GM06990 (cell line): ENCODE measurements at regions not wholly inside any gene's neighbourhood (a gene's known extent, or its start where the extent isn't known, plus 50 kb on each side); places are given as distances from the start of the nearest gene placed in this dataset.

Source experiments
- DNase-seq: peaks from one replicate; pipeline ENCODE4 v3.0.0-alpha.2; 2011; ENCODE audit not compliant: insufficient read length; ENCODE audit errors: extremely low read depth
- H3K27me3 ChIP-seq: replicated peaks from 2 replicates; pipeline ENCODE4 v1.6.0; 2011; ENCODE audit warnings: low read length; ENCODE audit not compliant: control insufficient read depth, insufficient read depth
- H3K36me3 ChIP-seq: 2 replicates; pipeline ENCODE4 v1.5.1; 2011; ENCODE audit warnings: low read length; ENCODE audit not compliant: control insufficient read depth, insufficient read depth
- H3K4me3 ChIP-seq: replicated peaks from 2 replicates; pipeline ENCODE4 v1.5.1; 2011; ENCODE audit warnings: low read depth, mild to moderate bottlenecking, control low read depth, low read length
- CTCF ChIP-seq: IDR thresholded peaks from 2 replicates; pipeline ENCODE4 v1.5.1; 2011; ENCODE audit warnings: low read length, control low read depth, mild to moderate bottlenecking, inconsistent platforms; ENCODE audit not compliant: insufficient read depth, poor library complexity, severe bottlenecking

- TF ChIP-seq CTCF: no peak
- Histone ChIP-seq H3K36me3 (no peaks in the 10 kb centered on the region), H3K4me3 (peak overlapping the region; percentile 6; the same call in 1 of the 2 replicates), H3K27me3 (no peaks in the 10 kb centered on the region; the same call in 1 of the 2 replicates)
- DNase-seq: peak; percentile 6
Observed at GRCh38 chr15:62624547-62625378, 417.8 kb upstream of the TPM1 start.

- no peaks in the 10 kb centered on the region for H3K36me3 ChIP-seq
- no peak for DNase-seq
- H3K4me3 ChIP-seq: no peak overlapping the region
- no peaks in the 10 kb centered on the region; the same call in 1 of the 2 replicates for H3K27me3 ChIP-seq
- TF ChIP-seq CTCF: no peak
Observed at GRCh38 chr15:62625429-62626033, 417.0 kb upstream of the TPM1 start.

- TF ChIP-seq CTCF: no peak
- H3K36me3 ChIP-seq: no peaks in the 10 kb centered on the region
- H3K27me3 ChIP-seq: no peaks in the 10 kb centered on the region
- no peak overlapping the region for H3K4me3 ChIP-seq
- no peak for DNase-seq
Observed at GRCh38 chr15:62626903-62627302, 415.6 kb upstream of the TPM1 start.

- Histone ChIP-seq H3K36me3 (no peaks in the 10 kb centered on the region), H3K27me3 (no peaks in the 10 kb centered on the region), H3K4me3 (no peak overlapping the region)
- no peak for TF ChIP-seq CTCF
- no peak for DNase-seq
Observed at GRCh38 chr15:62631076-62631724, 411.3 kb upstream of the TPM1 start.

- DNase-seq: no peak
- no peaks in the 10 kb centered on the region for H3K27me3 ChIP-seq
- no peak for TF ChIP-seq CTCF
Observed at GRCh38 chr15:62636823-62637573, 405.5 kb upstream of the TPM1 start.

More at GRCh38 chr15:62636823-62637573, 405.5 kb upstream of the TPM1 start:
- Histone ChIP-seq H3K36me3 (no peaks in the 10 kb centered on the region), H3K4me3 (no peak overlapping the region)
